Embryonic facial prominence (tissue), 1 donor: ENCODE measurements at regions not wholly inside any gene's neighbourhood (a gene's known extent, or its start where the extent isn't known, plus 50 kb on each side); places are given as distances from the start of the nearest gene placed in this dataset.
"Not testable (repeated sequence)": the region's sequence is repeated elsewhere in the genome, so short reads cannot be mapped to it uniquely, and the experiment has no call there.

Experiments used
- DNase-seq: peaks from one replicate; pipeline ENCODE4 v3.0.0-alpha.2; 2016; ENCODE audit errors: extremely low spot score

DNA sequence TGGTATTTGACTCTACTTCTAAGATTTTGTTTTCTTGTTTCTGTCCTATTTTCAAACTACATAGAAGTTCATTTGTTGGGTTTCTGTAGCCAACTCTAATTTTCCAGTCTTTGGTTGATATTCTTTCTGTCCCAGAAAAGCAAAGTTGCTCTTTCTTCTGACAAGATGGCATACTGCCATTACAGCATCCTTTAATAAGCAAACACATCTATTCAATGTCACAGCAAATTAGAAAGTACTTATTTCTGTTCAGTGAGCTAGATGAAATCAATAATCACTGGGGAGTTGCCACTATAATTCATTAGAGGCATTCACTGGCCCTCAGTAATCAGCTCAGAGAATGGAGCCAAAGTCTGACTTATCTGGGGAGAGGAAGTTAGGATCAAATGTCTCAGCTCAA, 1258.0 kb upstream of the IGFBP7 start:
- no peak for DNase-seq

- no peak for DNase-seq
Measured at GRCh38 chr4:58360354-58361133, 1250.4 kb upstream of the IGFBP7 start.

DNA sequence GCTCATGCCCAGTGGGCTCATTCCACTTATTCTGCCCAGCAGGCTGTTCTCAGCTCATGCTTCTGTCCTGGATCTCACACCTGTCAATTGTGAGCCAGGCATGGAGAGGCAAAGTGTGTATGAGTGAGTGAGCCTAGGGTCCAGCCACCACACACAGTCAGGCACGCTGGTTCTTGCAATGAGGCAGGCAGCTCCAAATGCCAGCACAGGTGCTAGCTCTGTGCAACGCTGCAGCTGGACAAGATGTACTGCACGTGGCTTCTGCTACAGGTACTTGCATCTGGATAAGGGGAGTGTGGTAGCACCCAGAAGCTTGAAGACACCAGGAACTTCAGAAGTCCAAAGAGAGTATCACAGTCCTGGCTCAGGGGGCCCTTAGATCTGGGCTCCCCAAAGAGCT, 1249.4 kb upstream of the IGFBP7 start:
- no peak for DNase-seq

DNA sequence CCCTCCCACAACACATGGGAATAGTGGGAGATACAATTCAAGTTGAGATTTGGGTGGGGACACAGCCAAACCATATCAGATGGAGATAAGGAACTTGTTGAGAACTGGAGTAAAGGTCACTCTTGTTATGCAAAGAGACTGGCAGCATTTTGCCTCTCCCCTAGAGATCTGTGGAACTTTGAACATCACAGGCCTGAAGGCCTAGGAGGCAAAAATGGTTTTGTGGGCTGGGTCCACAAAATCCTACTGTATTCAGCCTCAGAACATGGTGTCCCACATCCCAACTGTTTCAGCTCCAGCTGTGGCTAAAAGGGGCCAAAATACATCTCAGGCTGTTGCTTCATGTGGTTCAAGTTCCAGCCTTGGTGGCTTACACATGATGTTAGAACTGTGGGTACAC, 1247.8 kb upstream of the IGFBP7 start:
- no peak for DNase-seq

DNA sequence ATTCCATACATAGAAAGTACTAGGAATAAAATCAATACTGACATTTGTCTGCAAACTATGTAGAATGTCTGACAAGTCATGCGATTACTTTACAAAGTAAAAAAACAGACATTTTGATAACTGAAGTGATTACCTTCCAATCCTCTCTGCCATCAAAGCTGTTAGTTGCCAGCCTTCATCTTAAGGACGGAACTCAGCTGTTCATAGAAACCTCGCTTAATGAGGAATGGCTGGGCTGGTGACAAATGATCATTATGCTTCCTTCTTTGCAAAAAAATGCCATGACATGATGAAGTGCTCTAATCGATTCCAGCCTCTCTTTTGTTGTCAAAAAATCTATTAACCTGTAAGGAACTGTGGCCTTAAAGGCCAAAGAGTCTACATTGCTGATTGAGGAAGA, 1214.9 kb upstream of the IGFBP7 start:
- DNase-seq, result no peak

DNA sequence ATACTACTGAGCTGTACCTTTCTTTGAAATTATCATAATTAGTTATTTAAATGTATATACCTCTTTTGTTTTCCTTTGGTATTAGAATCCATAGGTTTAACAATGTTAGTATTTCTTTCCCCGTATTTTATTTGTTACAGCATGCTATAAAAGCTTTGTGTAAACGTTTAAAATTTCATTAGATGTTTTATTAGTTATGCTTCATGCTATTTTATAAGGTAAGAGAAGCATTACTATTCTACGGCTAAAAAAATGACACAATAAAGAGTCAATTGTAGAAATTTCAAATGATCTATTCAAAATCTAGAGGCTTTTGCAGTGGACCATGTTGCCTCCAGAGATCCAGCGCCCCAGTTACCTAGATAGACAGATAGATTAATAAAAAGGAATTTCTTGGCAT, 1203.3 kb upstream of the IGFBP7 start:
- no peak for DNase-seq

DNA sequence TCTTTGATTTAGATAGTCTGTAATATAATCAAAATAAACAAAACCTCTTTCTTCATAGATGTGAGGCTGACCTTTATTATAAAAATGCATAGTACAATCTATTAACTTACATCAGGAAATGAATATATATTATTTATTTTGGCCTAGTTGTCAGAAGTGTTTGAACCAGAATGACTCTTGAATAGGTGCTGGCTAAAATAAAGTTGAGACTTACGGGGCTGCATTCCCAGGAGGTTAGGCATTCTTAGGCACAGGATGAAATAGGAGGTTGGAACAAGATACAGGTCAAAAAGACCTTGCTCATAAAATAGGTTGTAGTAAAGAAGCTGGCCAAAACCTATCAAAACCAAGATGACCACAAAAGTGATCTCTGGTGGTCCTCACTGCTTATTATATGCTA, 1193.3 kb upstream of the IGFBP7 start:
- DNase-seq, result no peak

- DNase-seq, result no peak
Measured at GRCh38 chr4:58301376-58301999, 1191.3 kb upstream of the IGFBP7 start.

DNA sequence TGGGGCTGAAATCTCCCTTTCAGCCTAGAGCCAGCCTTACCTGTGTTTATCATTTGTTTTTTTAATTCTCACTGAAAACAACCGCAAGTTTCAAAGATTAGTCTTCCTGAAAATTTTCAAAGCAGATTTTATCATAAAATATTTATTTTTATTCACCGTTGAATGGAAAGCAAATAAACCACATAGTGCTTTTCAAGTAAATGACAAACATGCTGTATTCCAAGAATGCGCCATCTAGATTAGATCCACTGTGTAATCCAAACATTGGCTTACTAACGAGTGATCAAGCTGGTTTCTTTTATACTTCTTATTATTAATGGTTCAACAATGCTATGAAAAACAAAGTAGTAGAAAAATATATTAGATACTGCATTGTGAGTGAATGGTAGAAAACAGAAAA, 1176.2 kb upstream of the IGFBP7 start:
- DNase-seq, result no peak

GRCh38 chr4:58280928-58281327, 1170.7 kb upstream of the IGFBP7 start:
- not testable (repeated sequence) for DNase-seq

- DNase-seq, result no peak
Measured at GRCh38 chr4:58275856-58276255, 1165.7 kb upstream of the IGFBP7 start.

- no peak for DNase-seq
Measured at GRCh38 chr4:58274553-58274952, 1164.4 kb upstream of the IGFBP7 start.

DNA sequence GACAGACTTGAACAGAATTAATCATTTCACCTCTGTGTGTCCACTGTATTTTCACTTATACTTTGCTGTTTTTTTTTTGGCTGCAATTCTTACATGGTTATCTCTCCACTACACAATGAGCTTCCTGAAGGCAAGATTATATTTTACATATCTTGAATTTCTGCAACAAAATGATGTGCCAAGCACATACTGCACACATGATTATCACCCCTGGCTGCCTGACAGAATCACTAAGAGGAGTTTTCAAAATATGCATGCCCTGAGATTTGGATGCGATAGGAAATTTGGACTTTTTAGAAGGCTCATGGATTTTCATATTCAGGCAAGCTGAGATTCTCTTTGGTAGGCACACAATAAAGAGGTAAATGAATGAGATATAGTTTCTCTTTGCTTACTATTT, 1162.1 kb upstream of the IGFBP7 start:
- DNase-seq, result no peak

DNA sequence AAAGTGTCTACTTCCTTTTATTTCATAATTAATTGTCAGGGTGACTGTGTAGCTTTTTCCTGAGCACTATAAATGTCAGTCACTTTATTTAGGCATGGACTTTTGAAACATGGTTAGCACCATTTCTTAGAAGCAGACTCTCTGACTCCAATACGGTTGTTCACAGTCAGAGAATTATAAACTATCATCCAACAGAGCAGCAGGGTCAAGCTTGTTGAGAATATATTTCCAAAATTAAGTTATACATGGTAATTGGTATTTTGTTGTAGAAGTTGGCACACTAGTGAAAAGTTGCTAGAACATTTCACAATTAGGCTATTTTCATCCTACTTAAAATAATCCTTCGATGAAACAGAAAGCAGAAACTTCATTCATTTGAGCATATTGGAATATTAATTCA, 1155.5 kb upstream of the IGFBP7 start:
- no peak for DNase-seq

DNA sequence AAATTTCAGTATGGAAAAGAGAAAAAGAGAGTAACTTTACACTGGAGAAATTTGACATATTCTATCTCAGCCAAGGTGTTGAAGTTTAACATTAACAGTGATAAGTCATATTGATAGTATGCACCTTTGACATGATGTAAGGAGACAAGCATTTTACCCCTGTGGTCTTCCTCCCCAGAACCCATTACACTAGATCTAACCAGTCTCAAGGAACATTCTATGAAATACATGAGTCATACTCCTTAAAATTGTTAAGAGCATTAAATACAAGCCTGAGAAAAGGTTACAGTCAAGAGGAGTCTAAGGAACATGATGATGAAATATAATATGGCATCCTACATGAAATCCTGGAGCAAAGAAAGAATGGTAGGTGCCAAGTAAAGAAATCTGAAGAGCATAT, 1151.3 kb upstream of the IGFBP7 start:
- no peak for DNase-seq

DNA sequence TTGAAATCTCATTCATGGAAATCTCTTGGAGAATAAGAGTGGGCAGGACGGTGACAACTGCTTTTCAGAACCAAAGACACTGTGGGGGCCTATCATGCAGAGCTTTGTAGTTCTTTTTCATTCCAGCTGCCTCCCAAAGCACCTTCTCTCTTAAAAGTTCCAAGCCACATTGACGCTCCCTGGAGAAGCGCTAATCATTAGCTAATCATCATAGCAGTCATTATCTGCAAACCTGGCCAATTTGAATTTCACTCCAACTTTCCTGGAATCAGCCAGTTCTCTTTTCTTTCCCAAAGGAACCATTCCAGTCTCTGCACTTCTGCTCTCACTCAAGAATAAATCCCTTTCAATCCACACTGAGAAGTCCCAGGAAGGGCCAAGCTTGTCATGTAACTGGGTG, 1144.1 kb upstream of the IGFBP7 start:
- no peak for DNase-seq

DNA sequence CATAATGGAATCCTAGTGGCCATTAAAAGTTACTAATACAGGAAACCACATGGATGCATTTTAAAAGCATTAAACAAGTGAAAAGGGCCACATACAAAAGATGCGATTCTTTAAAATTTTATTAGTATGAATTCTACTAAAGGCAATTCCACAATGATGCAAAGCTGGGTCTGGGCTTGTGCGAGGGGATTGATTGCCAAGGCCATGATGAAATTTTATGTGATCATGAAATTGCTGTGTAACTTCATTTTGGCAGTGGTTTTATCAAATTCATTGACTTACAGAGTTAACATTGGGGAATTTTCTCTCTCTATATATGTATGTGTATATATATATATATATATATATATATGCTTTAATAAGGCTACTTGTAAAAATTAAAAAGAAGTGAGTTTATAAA, 1142.5 kb upstream of the IGFBP7 start:
- DNase-seq, result no peak

DNA sequence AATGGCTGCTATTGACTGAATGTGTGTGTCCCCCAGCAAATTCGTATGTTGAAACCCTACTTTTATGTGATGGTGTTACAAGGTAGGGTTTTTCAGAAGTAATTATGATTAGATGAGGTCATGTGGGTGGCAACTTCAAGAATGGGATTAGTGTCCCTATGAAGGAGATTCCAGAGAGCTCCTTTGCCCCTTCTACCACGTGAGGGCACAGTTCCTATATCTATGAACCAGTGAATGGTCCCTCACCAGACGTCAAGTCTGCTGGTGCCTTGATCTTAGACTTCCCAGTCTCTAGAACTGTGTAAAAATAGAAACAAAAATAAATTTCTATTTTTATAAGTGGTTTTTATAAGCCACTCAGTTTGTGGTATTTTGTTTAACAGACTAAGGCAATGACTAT, 1137.6 kb upstream of the IGFBP7 start:
- DNase-seq, result no peak

GRCh38 chr4:58225460-58225859, 1115.3 kb upstream of the IGFBP7 start:
- no peak for DNase-seq

DNA sequence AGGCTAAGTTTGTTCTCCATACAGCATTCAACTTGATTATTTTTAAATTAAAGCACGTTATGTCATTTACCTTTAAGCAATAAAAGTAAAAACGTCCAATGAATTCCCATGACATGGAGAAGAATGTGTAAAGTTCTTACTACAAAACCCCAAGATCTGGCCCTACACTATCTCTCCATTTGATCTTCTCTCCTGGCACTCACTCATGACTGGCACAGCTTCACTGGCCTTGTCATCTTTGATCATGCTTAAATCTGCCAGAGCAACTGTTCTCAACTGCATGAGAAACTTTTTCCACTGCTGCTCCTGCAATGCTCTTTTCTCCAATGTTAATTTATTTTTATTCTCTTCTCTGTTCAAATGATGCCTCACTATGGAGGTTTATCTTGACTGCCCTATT, 1109.0 kb upstream of the IGFBP7 start:
- no peak for DNase-seq

- no peak for DNase-seq
Measured at GRCh38 chr4:58216461-58216860, 1106.3 kb upstream of the IGFBP7 start.

- DNase-seq, result no peak
Measured at GRCh38 chr4:58214376-58214775, 1104.2 kb upstream of the IGFBP7 start.

- DNase-seq, result no peak
Measured at GRCh38 chr4:58209551-58209950, 1099.4 kb upstream of the IGFBP7 start.

GRCh38 chr4:58209001-58209400, 1098.8 kb upstream of the IGFBP7 start:
- no peak for DNase-seq
